Keratinocyte (primary cell): ENCODE measurements at regions not wholly inside any gene's neighbourhood (a gene's known extent, or its start where the extent isn't known, plus 50 kb on each side); places are given as distances from the start of the nearest gene placed in this dataset.
A peak's percentile ranks its signal among the peaks of the same experiment; 100 is the strongest.

ENCODE experiments used
- DNase-seq: peaks from one replicate; pipeline ENCODE4 v3.0.0-alpha.2; 2011; ENCODE audit warnings: low read depth, missing footprints, low spot score
- FAIRE-seq: peaks from 2 replicates; lab custom pipeline; 2011; peaks lifted over from hg19 to GRCh38; lab: Jason Lieb, UNC
- H2AFZ ChIP-seq: 2 replicates; pipeline ENCODE4 v1.6.0; 2012; ENCODE audit warnings: low read length, control low read depth, inconsistent platforms; ENCODE audit not compliant: control insufficient read depth
- H3K27ac ChIP-seq: 2 replicates; pipeline ENCODE4 v1.5.1; 2011; ENCODE audit warnings: low read length; ENCODE audit not compliant: control insufficient read depth, insufficient read depth
- H3K27me3 ChIP-seq: 3 replicates; pipeline ENCODE4 v1.6.0; 2011; ENCODE audit warnings: low read length; ENCODE audit not compliant: control insufficient read depth, insufficient read depth; ENCODE audit errors: extremely low read depth
- H3K36me3 ChIP-seq, 2 experiments: 2 replicates in 1 of 2; 3 replicates in 1 of 2; pipeline ENCODE4 v1.5.1; 2011; ENCODE audit warnings: low read length in 2 of 2, mild to moderate bottlenecking in 1 of 2; ENCODE audit not compliant: control insufficient read depth in 2 of 2, insufficient read depth in 2 of 2; ENCODE audit errors: extremely low read depth in 1 of 2
- H3K4me1 ChIP-seq: 3 replicates; pipeline ENCODE4 v1.5.1; 2011; ENCODE audit warnings: low read length; ENCODE audit not compliant: control insufficient read depth, insufficient read depth; ENCODE audit errors: extremely low read depth
- H3K4me2 ChIP-seq: 3 replicates; pipeline ENCODE4 v1.6.0; 2011; ENCODE audit warnings: low read depth, low read length; ENCODE audit not compliant: control insufficient read depth, insufficient read depth; ENCODE audit errors: extremely low read depth
- H3K4me3 ChIP-seq, 3 experiments: fragments of 200-600 bp in 1 of 3; sonication (generic) in 1 of 3; 2 replicates in 2 of 3; 3 replicates in 1 of 3; pipeline ENCODE4 v1.5.1; 2011 to 2016; ENCODE audit warnings: low read length in 3 of 3, mild to moderate bottlenecking in 3 of 3, control low read depth in 2 of 3, inconsistent platforms in 1 of 3, low read depth in 1 of 3, mixed read lengths in 1 of 3, mixed run types in 1 of 3, moderate library complexity in 1 of 3; ENCODE audit not compliant: control insufficient read depth in 2 of 3, insufficient read depth in 2 of 3; ENCODE audit errors: extremely low read depth in 1 of 3
- H3K79me2 ChIP-seq: 2 replicates; pipeline ENCODE4 v1.6.0; 2012; ENCODE audit warnings: low read length; ENCODE audit not compliant: control insufficient read depth, insufficient read depth
- H3K9ac ChIP-seq: 3 replicates; pipeline ENCODE4 v1.6.0; 2011; ENCODE audit warnings: low read length; ENCODE audit not compliant: control insufficient read depth, insufficient read depth; ENCODE audit errors: extremely low read depth
- H3K9me1 ChIP-seq: 3 replicates; pipeline ENCODE4 v1.6.0; 2011; ENCODE audit warnings: low read length; ENCODE audit not compliant: control insufficient read depth, insufficient read depth; ENCODE audit errors: extremely low read depth
- H3K9me3 ChIP-seq: 2 replicates; pipeline ENCODE4 v1.5.1; 2012; ENCODE audit warnings: low read depth, low read length; ENCODE audit not compliant: control insufficient read depth
- H4K20me1 ChIP-seq: 3 replicates; pipeline ENCODE4 v1.6.0; 2011; ENCODE audit warnings: low read length; ENCODE audit not compliant: control insufficient read depth, insufficient read depth; ENCODE audit errors: extremely low read depth
- CTCF ChIP-seq, 3 experiments: IDR thresholded peaks in 1 of 3; conservative IDR thresholded peaks in 1 of 3; optimal IDR thresholded peaks in 1 of 3; 2 replicates in 2 of 3; 3 replicates in 1 of 3; pipeline versions ENCODE3 to v1.5.1; 2011; ENCODE audit warnings: low read length in 3 of 3, mild to moderate bottlenecking in 3 of 3, moderate library complexity in 2 of 3, control low read depth in 1 of 3, inconsistent platforms in 1 of 3; ENCODE audit not compliant: insufficient read depth in 2 of 3; ENCODE audit errors: extremely low read depth in 1 of 3
- EZH2 ChIP-seq: IDR thresholded peaks from one replicate; pipeline ENCODE4 v1.6.1; 2012; ENCODE audit warnings: inconsistent platforms, mild to moderate bottlenecking, low read length, moderate library complexity
- dilution Hi-C: fragments of 300-500 bp; cut with MboI; formaldehyde crosslinking; loops from one replicate; pipeline ENCODE4 v1.7.0; 2020; ENCODE audit warnings: low sequenced_read_pairs; ENCODE audit not compliant: extremely low pct_ligation_motif_present

GRCh38 chr3:525415-525814 lies 328.9 kb downstream of the CHL1 start:
- Histone ChIP-seq H3K27ac (no peak overlapping the region), H3K36me3 (no peaks in the 10 kb centered on the region), H3K9me3 (no peaks in the 10 kb centered on the region), H3K9ac (no peak overlapping the region), H2AFZ (no peak overlapping the region), H3K4me3 (no peak overlapping the region), H3K4me1 (no peaks in the 10 kb centered on the region), H3K9me1 (no peaks in the 10 kb centered on the region), H3K4me2 (no peak overlapping the region), H3K27me3 (no peaks in the 10 kb centered on the region), H3K79me2 (no peaks in the 10 kb centered on the region), H4K20me1 (no peaks in the 10 kb centered on the region)
- FAIRE-seq (no peak), DNase-seq (no peak)
- TF ChIP-seq CTCF (optimal IDR thresholded peaks at IDR 0.05 in 1 of 3, IDR thresholded peaks at IDR 0.05 in 1 of 3, conservative IDR thresholded peaks at IDR 0.05 in 1 of 3; ENCODE audit: extremely low read depth in 1 of 3, insufficient read depth in 2 of 3, low read length in 3 of 3) (no peak), EZH2 (no peak)
- dilution Hi-C loops, result no loop called here

- Histone ChIP-seq H3K4me1 (no peaks in the 10 kb centered on the region), H3K36me3 (no peaks in the 10 kb centered on the region), H3K9me3 (no peaks in the 10 kb centered on the region), H3K4me3 (peak overlapping the region; percentile 38 to 57 (median 50)), H4K20me1 (no peaks in the 10 kb centered on the region), H3K9me1 (no peaks in the 10 kb centered on the region), H3K79me2 (no peaks in the 10 kb centered on the region), H3K9ac (peak overlapping the region; percentile 41), H2AFZ (peak overlapping the region; percentile 60), H3K4me2 (peak overlapping the region; percentile 7), H3K27ac (no peak overlapping the region), H3K27me3 (no peaks in the 10 kb centered on the region)
- DNase-seq (peak; percentile 2), FAIRE-seq (no peak)
- dilution Hi-C loops, result no loop called here
- TF ChIP-seq CTCF (optimal IDR thresholded peaks at IDR 0.05 in 1 of 3, IDR thresholded peaks at IDR 0.05 in 1 of 3, conservative IDR thresholded peaks at IDR 0.05 in 1 of 3; ENCODE audit: extremely low read depth in 1 of 3, insufficient read depth in 2 of 3, low read length in 3 of 3) (peak in 2 of 3 experiments; percentile 35 to 37), EZH2 (no peak)
Observed at GRCh38 chr3:535566-536416, 339.2 kb downstream of the CHL1 start.
